ENCODE measurements at regions not wholly inside any gene's neighbourhood (a gene's known extent, or its start where the extent isn't known, plus 50 kb on each side); places are given as distances from the start of the nearest gene placed in this dataset.

- no peak for ATAC-seq
- in situ Hi-C loops (cut with HindIII; ENCODE audit: extremely low pct_ligation_motif_present, low pct_unique_long_range_greater_than_20kb): no loop called here
- no peak overlapping the region for H3K27ac ChIP-seq (ENCODE audit: extremely low read length, insufficient read depth, low read length)
- no peak for DNase-seq (ENCODE audit: low spot score)
- no peaks in the 10 kb centered on the region for H3K79me2 ChIP-seq (ENCODE audit: insufficient read depth, low read length)
- FAIRE-seq: no peak
- H3K27me3 ChIP-seq (ENCODE audit: control insufficient read depth in 1 of 2, insufficient read depth in 2 of 2, low read length in 2 of 2): peaks cover 0 to 35% of the 10 kb centered on the region in 2 experiments; a peak in 2 of 5 replicates
- TF ChIP-seq PLRG1 (conservative IDR thresholded peaks at IDR 0.05) (no peak), SIN3B (IDR thresholded peaks at IDR 0.05; ENCODE audit: low read length) (no peak), TAF15 (IDR thresholded peaks at IDR 0.05; ENCODE audit: low read depth, low read length, poor library complexity, severe bottlenecking) (no peak), NFYB (CRISPR knock-in tag; IDR thresholded peaks at IDR 0.05) (no peak), RARA (CRISPR knock-in tag; IDR thresholded peaks at IDR 0.05) (no peak), MBNL3 (CRISPR knock-in tag; conservative IDR thresholded peaks at IDR 0.05) (no peak), AGO2 (optimal IDR thresholded peaks at IDR 0.05; ENCODE audit: low read depth, low read length) (no peak)
- TF ChIP-seq, protein P1, sequence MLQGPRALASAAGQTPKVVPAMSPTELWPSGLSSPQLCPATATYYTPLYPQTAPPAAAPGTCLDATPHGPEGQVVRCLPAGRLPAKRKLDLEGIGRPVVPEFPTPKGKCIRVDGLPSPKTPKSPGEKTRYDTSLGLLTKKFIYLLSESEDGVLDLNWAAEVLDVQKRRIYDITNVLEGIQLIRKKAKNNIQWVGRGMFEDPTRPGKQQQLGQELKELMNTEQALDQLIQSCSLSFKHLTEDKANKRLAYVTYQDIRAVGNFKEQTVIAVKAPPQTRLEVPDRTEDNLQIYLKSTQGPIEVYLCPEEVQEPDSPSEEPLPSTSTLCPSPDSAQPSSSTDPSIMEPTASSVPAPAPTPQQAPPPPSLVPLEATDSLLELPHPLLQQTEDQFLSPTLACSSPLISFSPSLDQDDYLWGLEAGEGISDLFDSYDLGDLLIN (CRISPR knock-in tag; IDR thresholded peaks at IDR 0.05; ENCODE audit: borderline replicate concordance): no peak
- TF ChIP-seq, protein P2, sequence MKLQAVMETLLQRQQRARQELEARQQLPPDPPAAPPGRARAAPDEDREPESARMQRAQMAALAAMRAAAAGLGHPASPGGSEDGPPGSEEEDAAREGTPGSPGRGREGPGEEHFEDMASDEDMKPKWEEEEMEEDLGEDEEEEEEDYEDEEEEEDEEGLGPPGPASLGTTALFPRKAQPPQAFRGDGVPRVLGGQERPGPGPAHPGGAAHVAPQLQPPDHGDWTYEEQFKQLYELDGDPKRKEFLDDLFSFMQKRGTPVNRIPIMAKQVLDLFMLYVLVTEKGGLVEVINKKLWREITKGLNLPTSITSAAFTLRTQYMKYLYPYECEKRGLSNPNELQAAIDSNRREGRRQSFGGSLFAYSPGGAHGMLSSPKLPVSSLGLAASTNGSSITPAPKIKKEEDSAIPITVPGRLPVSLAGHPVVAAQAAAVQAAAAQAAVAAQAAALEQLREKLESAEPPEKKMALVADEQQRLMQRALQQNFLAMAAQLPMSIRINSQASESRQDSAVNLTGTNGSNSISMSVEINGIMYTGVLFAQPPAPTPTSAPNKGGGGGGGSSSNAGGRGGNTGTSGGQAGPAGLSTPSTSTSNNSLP (IDR thresholded peaks at IDR 0.05; ENCODE audit: low read depth, low read length): no peak
- CTCF ChIA-PET (ENCODE audit: low intra/inter-chr PET ratio, low total read pairs): no interaction called here
- H2AFZ ChIP-seq (ENCODE audit: low read length): no peak overlapping the region
- H3K36me3 ChIP-seq (replicated peaks in 1 of 2; ENCODE audit: control insufficient read depth in 1 of 2, insufficient read depth in 2 of 2, low read length in 2 of 2): no peaks in the 10 kb centered on the region
- BruUV-seq (replicated peaks): no TSS peak
- intact Hi-C loops (cut with micrococcal nuclease; ENCODE audit: unreplicated experiment): no loop called here
- H4K20me1 ChIP-seq (ENCODE audit: insufficient read depth, low read length): no peaks in the 10 kb centered on the region
- H3K4me1 ChIP-seq (ENCODE audit: insufficient read depth, low read length): peaks cover 17% of the 10 kb centered on the region
- H3K4me3 ChIP-seq (replicated peaks in 1 of 3; ENCODE audit: insufficient read depth in 1 of 3, low read depth in 2 of 3, low read length in 3 of 3): no peak overlapping the region
- POLR2A ChIA-PET: no interaction called here
- H3K4me2 ChIP-seq (ENCODE audit: low read depth, low read length): no peak overlapping the region
- H3K9me3 ChIP-seq (ENCODE audit: low read length): no peaks in the 10 kb centered on the region
- H3K9ac ChIP-seq (ENCODE audit: insufficient read depth, low read depth, low read length): no peak overlapping the region
- WGBS (ENCODE audit: low lambda C conversion rate): 36% methylated on average over 5 of the region's 5 CpGs
Measured at GRCh38 chr16:65660390-65660789, 538.5 kb upstream of the CDH11 start.
